Mammary epithelial cell (primary cell): ENCODE measurements at regions not wholly inside any gene's neighbourhood (a gene's known extent, or its start where the extent isn't known, plus 50 kb on each side); places are given as distances from the start of the nearest gene placed in this dataset.
"Not testable (repeated sequence)": the region's sequence is repeated elsewhere in the genome, so short reads cannot be mapped to it uniquely, and the experiment has no call there.

Experiments used
- EZH2 ChIP-seq: IDR thresholded peaks from 2 replicates; pipeline ENCODE4 v1.6.1; 2012; ENCODE audit warnings: low read length, inconsistent platforms, borderline replicate concordance
- TF ChIP-seq, protein P1 (sequence below), 2 donors: IDR thresholded peaks in 1 of 2; conservative IDR thresholded peaks in 1 of 2; 2 replicates each; pipeline ENCODE4 v1.5.1; 2011 to 2012; ENCODE audit warnings: inconsistent platforms in 2 of 2, low read length in 2 of 2, mild to moderate bottlenecking in 2 of 2, control low read depth in 1 of 2, low read depth in 1 of 2; ENCODE audit not compliant: insufficient read depth in 1 of 2; ENCODE audit errors: extremely low read depth in 1 of 2

DNA sequence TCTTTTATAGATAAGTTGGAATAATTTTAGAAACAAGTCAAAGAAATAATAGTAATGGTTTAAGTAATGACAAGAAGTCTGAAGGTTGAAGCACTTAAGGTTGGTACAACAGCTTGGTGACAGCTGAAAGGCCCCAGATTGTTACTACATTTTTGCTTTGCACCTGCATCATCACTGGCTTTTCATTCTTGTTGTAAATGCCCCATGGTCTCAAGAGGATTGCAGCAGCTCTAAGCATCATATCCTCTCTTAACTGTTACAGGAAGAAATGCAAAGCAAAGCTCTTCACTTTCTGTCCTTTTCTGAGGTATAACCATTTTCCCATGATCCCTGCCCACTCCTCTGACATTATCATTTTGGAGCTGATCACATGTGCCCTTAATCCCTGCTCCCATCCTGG is 461.0 kb downstream of the RPIA start:
- TF ChIP-seq, protein P1, sequence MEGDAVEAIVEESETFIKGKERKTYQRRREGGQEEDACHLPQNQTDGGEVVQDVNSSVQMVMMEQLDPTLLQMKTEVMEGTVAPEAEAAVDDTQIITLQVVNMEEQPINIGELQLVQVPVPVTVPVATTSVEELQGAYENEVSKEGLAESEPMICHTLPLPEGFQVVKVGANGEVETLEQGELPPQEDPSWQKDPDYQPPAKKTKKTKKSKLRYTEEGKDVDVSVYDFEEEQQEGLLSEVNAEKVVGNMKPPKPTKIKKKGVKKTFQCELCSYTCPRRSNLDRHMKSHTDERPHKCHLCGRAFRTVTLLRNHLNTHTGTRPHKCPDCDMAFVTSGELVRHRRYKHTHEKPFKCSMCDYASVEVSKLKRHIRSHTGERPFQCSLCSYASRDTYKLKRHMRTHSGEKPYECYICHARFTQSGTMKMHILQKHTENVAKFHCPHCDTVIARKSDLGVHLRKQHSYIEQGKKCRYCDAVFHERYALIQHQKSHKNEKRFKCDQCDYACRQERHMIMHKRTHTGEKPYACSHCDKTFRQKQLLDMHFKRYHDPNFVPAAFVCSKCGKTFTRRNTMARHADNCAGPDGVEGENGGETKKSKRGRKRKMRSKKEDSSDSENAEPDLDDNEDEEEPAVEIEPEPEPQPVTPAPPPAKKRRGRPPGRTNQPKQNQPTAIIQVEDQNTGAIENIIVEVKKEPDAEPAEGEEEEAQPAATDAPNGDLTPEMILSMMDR (conservative IDR thresholded peaks at IDR 0.05 in 1 of 2, IDR thresholded peaks at IDR 0.05 in 1 of 2; ENCODE audit: extremely low read depth in 1 of 2, insufficient read depth in 1 of 2, low read depth in 1 of 2, low read length in 2 of 2): not testable (repeated sequence)
- not testable (repeated sequence) for TF ChIP-seq EZH2
